Endodermal cell (in vitro differentiated cells): ENCODE measurements at regions not wholly inside any gene's neighbourhood (a gene's known extent, or its start where the extent isn't known, plus 50 kb on each side); places are given as distances from the start of the nearest gene placed in this dataset.

ENCODE experiments used
- DNase-seq: peaks from one replicate; pipeline ENCODE4 v3.0.0-alpha.2; 2017
- H3K27ac ChIP-seq: 2 replicates; pipeline ENCODE4 v1.5.1; 2013; ENCODE audit warnings: mild to moderate bottlenecking, low read depth, low read length, moderate library complexity
- H3K27me3 ChIP-seq: 2 replicates; pipeline ENCODE4 v1.6.1; 2013; ENCODE audit warnings: mild to moderate bottlenecking, low read length, moderate library complexity; ENCODE audit not compliant: insufficient read depth, control insufficient read depth, poor library complexity, severe bottlenecking
- H3K36me3 ChIP-seq: 2 replicates; pipeline ENCODE4 v1.7.0; 2013; ENCODE audit warnings: mild to moderate bottlenecking, low read length, moderate library complexity; ENCODE audit not compliant: control insufficient read depth, insufficient read depth
- H3K4me1 ChIP-seq: one replicate; pipeline ENCODE4 v1.7.0; 2013; ENCODE audit warnings: low read length; ENCODE audit not compliant: control insufficient read depth, insufficient read depth
- H3K4me3 ChIP-seq: 2 replicates; pipeline ENCODE4 v1.5.1; 2013; ENCODE audit warnings: mild to moderate bottlenecking, low read length, moderate library complexity
- H3K9ac ChIP-seq: 2 replicates; pipeline ENCODE4 v1.6.1; 2013; ENCODE audit warnings: mild to moderate bottlenecking, low read length, moderate library complexity; ENCODE audit not compliant: poor library complexity, severe bottlenecking; ENCODE audit errors: extremely low read depth
- H3K9me3 ChIP-seq: 2 replicates; pipeline ENCODE4 v1.6.1; 2013; ENCODE audit warnings: mild to moderate bottlenecking, low read length, moderate library complexity; ENCODE audit not compliant: control insufficient read depth
- H3K27ac Mint-ChIP-seq: 2 replicates; pipeline ENCODE4 v1.8.0; 2020; ENCODE audit warnings: mixed read lengths
- H3K27me3 Mint-ChIP-seq: 2 replicates; pipeline ENCODE4 v1.8.0; 2021; ENCODE audit warnings: mild to moderate bottlenecking, mixed read lengths; ENCODE audit not compliant: insufficient read depth
- H3K36me3 Mint-ChIP-seq: 2 replicates; pipeline ENCODE4 v1.8.0; 2020; ENCODE audit warnings: low read depth, mixed read lengths
- H3K4me1 Mint-ChIP-seq: 2 replicates; pipeline ENCODE4 v1.8.0; 2020; ENCODE audit warnings: mixed read lengths
- H3K4me3 Mint-ChIP-seq: 2 replicates; pipeline ENCODE4 v1.8.0; 2020; ENCODE audit warnings: mild to moderate bottlenecking, moderate library complexity, mixed read lengths
- H3K9me3 Mint-ChIP-seq: 2 replicates; pipeline ENCODE4 v1.8.0; 2020; ENCODE audit warnings: mild to moderate bottlenecking, mixed read lengths
- CTCF ChIP-seq: fragments of 200-600 bp; sonication (generic); conservative IDR thresholded peaks from 2 replicates; pipeline ENCODE4 v1.5.0; 2021; ENCODE audit warnings: antibody characterized with exemption, mild to moderate bottlenecking
- WGBS, 2 experiments: methylation state at CpG; one replicate each; pipeline versions ENCODE4 v1.1.5 to v1.1.7; 2013; ENCODE audit warnings: missing lambda C conversion rate in 2 of 2, mixed read lengths in 1 of 2; ENCODE audit not compliant: insufficient coverage in 1 of 2, insufficient read length in 1 of 2; 5-methylcytosine and 5-hydroxymethylcytosine counted together

- H3K36me3 ChIP-seq: no peaks in the 10 kb centered on the region
- H3K4me3 ChIP-seq: no peak overlapping the region
- no peak overlapping the region for H3K4me3 Mint-ChIP-seq
- H3K4me1 ChIP-seq: no peaks in the 10 kb centered on the region
- H3K27me3 Mint-ChIP-seq: peaks cover 1% of the 10 kb centered on the region
- H3K9ac ChIP-seq: no peak overlapping the region
- 81 to 100% methylated on average over 1 to 2 of the region's 2 CpGs for WGBS, 2 experiments
- peaks cover 26% of the 10 kb centered on the region for H3K36me3 Mint-ChIP-seq
- H3K27me3 ChIP-seq: no peaks in the 10 kb centered on the region
- H3K9me3 ChIP-seq: peaks cover 24% of the 10 kb centered on the region
- peaks cover 6% of the 10 kb centered on the region for H3K4me1 Mint-ChIP-seq
- DNase-seq: no peak
- peaks cover 59% of the 10 kb centered on the region for H3K9me3 Mint-ChIP-seq
- TF ChIP-seq CTCF: no peak
- no peak overlapping the region for H3K27ac ChIP-seq
- no peak overlapping the region for H3K27ac Mint-ChIP-seq
These were observed 172.1 kb upstream of the ARG1 start for GRCh38 chr6:131400779-131401496.

- Mint-ChIP-seq H3K27me3 (peaks cover 10% of the 10 kb centered on the region), H3K9me3 (peaks cover 30% of the 10 kb centered on the region), H3K4me3 (no peak overlapping the region), H3K36me3 (peaks cover 11% of the 10 kb centered on the region), H3K27ac (no peak overlapping the region), H3K4me1 (peaks cover 30% of the 10 kb centered on the region)
- Histone ChIP-seq H3K36me3 (no peaks in the 10 kb centered on the region), H3K9ac (no peak overlapping the region), H3K27me3 (no peaks in the 10 kb centered on the region), H3K27ac (no peak overlapping the region), H3K9me3 (peaks cover 10% of the 10 kb centered on the region), H3K4me1 (no peaks in the 10 kb centered on the region), H3K4me3 (no peak overlapping the region)
- no peak for DNase-seq
- WGBS, 2 experiments: 86 to 100% methylated on average over 1 of the region's 1 CpG
- no peak for TF ChIP-seq CTCF
These were observed 164.2 kb upstream of the ARG1 start for GRCh38 chr6:131408811-131409210.

- Histone ChIP-seq H3K27me3 (no peaks in the 10 kb centered on the region), H3K9ac (no peak overlapping the region), H3K27ac (no peak overlapping the region), H3K4me1 (no peaks in the 10 kb centered on the region), H3K36me3 (no peaks in the 10 kb centered on the region), H3K9me3 (peaks cover 10% of the 10 kb centered on the region), H3K4me3 (peak overlapping the region; percentile 10)
- Mint-ChIP-seq H3K27me3 (peaks cover 10% of the 10 kb centered on the region), H3K9me3 (peaks cover 11% of the 10 kb centered on the region), H3K4me1 (peaks cover 26% of the 10 kb centered on the region), H3K27ac (no peak overlapping the region), H3K4me3 (no peak overlapping the region), H3K36me3 (peaks cover 5% of the 10 kb centered on the region)
- DNase-seq: no peak
- 100% methylated on average over 1 of the region's 1 CpG; no CpG with 5 or more reads in 1 of the 2 experiments for WGBS, 2 experiments
- TF ChIP-seq CTCF: no peak
These were observed 162.2 kb upstream of the ARG1 start for GRCh38 chr6:131410785-131411184.
